OCI-LY1 (cell line): ENCODE measurements at regions not wholly inside any gene's neighbourhood (a gene's known extent, or its start where the extent isn't known, plus 50 kb on each side); places are given as distances from the start of the nearest gene placed in this dataset.

Source experiments
- H2AFZ ChIP-seq: fragments of 200-600 bp; sonication (generic), shearing (Covaris generic); 2 replicates; pipeline ENCODE4 v1.6.0; 2014; ENCODE audit warnings: antibody characterized with exemption, mild to moderate bottlenecking, low read length
- H3F3A ChIP-seq: fragments of 200-600 bp; sonication (generic), shearing (Covaris generic); 2 replicates; pipeline ENCODE4 v1.6.0; 2014; ENCODE audit warnings: mild to moderate bottlenecking, antibody characterized with exemption, low read length, moderate library complexity; ENCODE audit not compliant: insufficient read depth
- H3K27ac ChIP-seq: fragments of 200-600 bp; sonication (generic); 2 replicates; pipeline ENCODE4 v1.5.1; 2014; ENCODE audit warnings: low read length, mixed run types, mild to moderate bottlenecking, low read depth; ENCODE audit not compliant: poor library complexity, severe bottlenecking
- H3K27me3 ChIP-seq: fragments of 200-600 bp; sonication (generic); 2 replicates; pipeline ENCODE4 v1.6.0; 2014; ENCODE audit warnings: antibody characterized with exemption, mild to moderate bottlenecking, low read length, moderate library complexity; ENCODE audit not compliant: insufficient read depth
- H3K36me3 ChIP-seq: fragments of 200-600 bp; sonication (generic); 2 replicates; pipeline ENCODE4 v1.6.1; 2014; ENCODE audit warnings: mild to moderate bottlenecking, antibody characterized with exemption, low read length, moderate library complexity, mixed read lengths; ENCODE audit not compliant: insufficient read depth
- H3K4me1 ChIP-seq: fragments of 200-600 bp; sonication (generic); 2 replicates; pipeline ENCODE4 v1.5.1; 2014; ENCODE audit warnings: mild to moderate bottlenecking, low read length, moderate library complexity; ENCODE audit not compliant: insufficient read depth, severe bottlenecking
- H3K4me2 ChIP-seq: fragments of 200-600 bp; sonication (generic), shearing (Covaris generic); 2 replicates; pipeline ENCODE4 v1.6.1; 2014; ENCODE audit warnings: low read length
- H3K4me3 ChIP-seq: fragments of 200-600 bp; sonication (generic); 2 replicates; pipeline ENCODE4 v1.5.1; 2014; ENCODE audit warnings: low read length, low read depth, mild to moderate bottlenecking, mixed read lengths; ENCODE audit not compliant: poor library complexity, severe bottlenecking
- H3K79me2 ChIP-seq: fragments of 200-600 bp; shearing (Covaris generic); 2 replicates; pipeline ENCODE4 v1.6.1; 2016; ENCODE audit warnings: mixed run types, low read length, mixed read lengths; ENCODE audit not compliant: insufficient read depth
- H3K9ac ChIP-seq: fragments of 200-600 bp; sonication (generic), shearing (Covaris generic); 2 replicates; pipeline ENCODE4 v1.6.1; 2014; ENCODE audit warnings: mild to moderate bottlenecking, low read length, mixed read lengths
- H3K9me2 ChIP-seq: fragments of 200-600 bp; sonication (generic), shearing (Covaris generic); 2 replicates; pipeline ENCODE4 v1.6.1; 2014; ENCODE audit warnings: low read depth, mild to moderate bottlenecking, low read length, mixed read lengths
- H3K9me3 ChIP-seq: fragments of 200-600 bp; shearing (Covaris generic); 2 replicates; pipeline ENCODE4 v1.6.1; 2014; ENCODE audit warnings: low read length, mixed read lengths
- H4K20me1 ChIP-seq: fragments of 200-600 bp; sonication (generic), shearing (Covaris generic); 2 replicates; pipeline ENCODE4 v1.6.0; 2016; ENCODE audit warnings: mild to moderate bottlenecking, low read length; ENCODE audit not compliant: insufficient read depth
- CTCF ChIP-seq: fragments of 200-600 bp; sonication (generic), shearing (Covaris generic); IDR thresholded peaks from 2 replicates; pipeline ENCODE4 v1.5.1; 2017; ENCODE audit warnings: mild to moderate bottlenecking, antibody characterized with exemption, low read length, moderate library complexity, mixed read lengths
- EZH2 ChIP-seq: fragments of 200-600 bp; sonication (generic), shearing (Covaris generic); IDR thresholded peaks from 2 replicates; pipeline ENCODE4 v1.8.0; 2017; ENCODE audit warnings: borderline replicate concordance, mixed run types, mild to moderate bottlenecking, antibody characterized with exemption, low read length, moderate library complexity, mixed read lengths

GRCh38 chrX:42615161-42615563 lies 162.8 kb downstream of the PPP1R2C start:
- H3K9ac ChIP-seq, result no peak overlapping the region
- H3K27me3 ChIP-seq, result no peaks in the 10 kb centered on the region
- H4K20me1 ChIP-seq, result no peaks in the 10 kb centered on the region
- no peaks in the 10 kb centered on the region for H3K79me2 ChIP-seq
- no peaks in the 10 kb centered on the region for H3K9me3 ChIP-seq
- no peak overlapping the region for H3K27ac ChIP-seq
- peaks cover 21% of the 10 kb centered on the region for H3K4me1 ChIP-seq
- TF ChIP-seq EZH2, result no peak
- peak; percentile 46 for TF ChIP-seq CTCF
- H3K4me3 ChIP-seq, result no peak overlapping the region
- no peaks in the 10 kb centered on the region for H3K9me2 ChIP-seq
- no peak overlapping the region for H2AFZ ChIP-seq
- H3K36me3 ChIP-seq, result no peaks in the 10 kb centered on the region
- no peak overlapping the region for H3K4me2 ChIP-seq
- H3F3A ChIP-seq, result no peaks in the 10 kb centered on the region

GRCh38 chrX:42606591-42606990 lies 171.4 kb downstream of the PPP1R2C start:
- H3K36me3 ChIP-seq, result no peaks in the 10 kb centered on the region
- no peaks in the 10 kb centered on the region for H3K4me1 ChIP-seq
- H3F3A ChIP-seq, result no peaks in the 10 kb centered on the region
- H3K9me2 ChIP-seq, result no peaks in the 10 kb centered on the region
- no peak overlapping the region for H3K4me2 ChIP-seq
- no peak overlapping the region for H3K27ac ChIP-seq
- H4K20me1 ChIP-seq, result no peaks in the 10 kb centered on the region
- no peaks in the 10 kb centered on the region for H3K27me3 ChIP-seq
- H3K79me2 ChIP-seq, result no peaks in the 10 kb centered on the region
- no peak overlapping the region for H3K9ac ChIP-seq
- no peak for TF ChIP-seq EZH2
- no peak for TF ChIP-seq CTCF
- H2AFZ ChIP-seq, result no peak overlapping the region
- H3K4me3 ChIP-seq, result no peak overlapping the region
- H3K9me3 ChIP-seq, result no peaks in the 10 kb centered on the region

- no peaks in the 10 kb centered on the region for H3K36me3 ChIP-seq
- H3K4me1 ChIP-seq, result no peaks in the 10 kb centered on the region
- no peaks in the 10 kb centered on the region for H3F3A ChIP-seq
- H3K9me2 ChIP-seq, result no peaks in the 10 kb centered on the region
- no peak overlapping the region for H3K27ac ChIP-seq
- no peaks in the 10 kb centered on the region for H3K27me3 ChIP-seq
- no peaks in the 10 kb centered on the region for H3K9me3 ChIP-seq
- no peak overlapping the region for H3K4me3 ChIP-seq
- TF ChIP-seq EZH2 (no peak), CTCF (no peak)
- no peak overlapping the region for H3K9ac ChIP-seq
- no peaks in the 10 kb centered on the region for H3K79me2 ChIP-seq
- H3K4me2 ChIP-seq, result no peak overlapping the region
- H2AFZ ChIP-seq, result no peak overlapping the region
- no peaks in the 10 kb centered on the region for H4K20me1 ChIP-seq
These were observed 173.7 kb downstream of the PPP1R2C start for GRCh38 chrX:42604302-42604701.
